Body of pancreas (tissue), 4 donors: ENCODE measurements at regions not wholly inside any gene's neighbourhood (a gene's known extent, or its start where the extent isn't known, plus 50 kb on each side); places are given as distances from the start of the nearest gene placed in this dataset.

ENCODE experiments used
- POLR2A ChIP-seq, 3 donors: fragments of 450-650 bp; IDR thresholded peaks; one replicate each; pipeline ENCODE4 v1.6.1; 2016; ENCODE audit warnings: antibody characterized with exemption in 3 of 3, mild to moderate bottlenecking in 2 of 3
- TF ChIP-seq, protein P1 (sequence below), 7 experiments: fragments of 450-650 bp in 4 of 7; fragments of 200-600 bp in 3 of 7; sonication (generic) in 3 of 7; IDR thresholded peaks; one replicate each; pipeline ENCODE4 v1.5.1; 2016 to 2019; ENCODE audit warnings: antibody characterized with exemption in 7 of 7

DNA sequence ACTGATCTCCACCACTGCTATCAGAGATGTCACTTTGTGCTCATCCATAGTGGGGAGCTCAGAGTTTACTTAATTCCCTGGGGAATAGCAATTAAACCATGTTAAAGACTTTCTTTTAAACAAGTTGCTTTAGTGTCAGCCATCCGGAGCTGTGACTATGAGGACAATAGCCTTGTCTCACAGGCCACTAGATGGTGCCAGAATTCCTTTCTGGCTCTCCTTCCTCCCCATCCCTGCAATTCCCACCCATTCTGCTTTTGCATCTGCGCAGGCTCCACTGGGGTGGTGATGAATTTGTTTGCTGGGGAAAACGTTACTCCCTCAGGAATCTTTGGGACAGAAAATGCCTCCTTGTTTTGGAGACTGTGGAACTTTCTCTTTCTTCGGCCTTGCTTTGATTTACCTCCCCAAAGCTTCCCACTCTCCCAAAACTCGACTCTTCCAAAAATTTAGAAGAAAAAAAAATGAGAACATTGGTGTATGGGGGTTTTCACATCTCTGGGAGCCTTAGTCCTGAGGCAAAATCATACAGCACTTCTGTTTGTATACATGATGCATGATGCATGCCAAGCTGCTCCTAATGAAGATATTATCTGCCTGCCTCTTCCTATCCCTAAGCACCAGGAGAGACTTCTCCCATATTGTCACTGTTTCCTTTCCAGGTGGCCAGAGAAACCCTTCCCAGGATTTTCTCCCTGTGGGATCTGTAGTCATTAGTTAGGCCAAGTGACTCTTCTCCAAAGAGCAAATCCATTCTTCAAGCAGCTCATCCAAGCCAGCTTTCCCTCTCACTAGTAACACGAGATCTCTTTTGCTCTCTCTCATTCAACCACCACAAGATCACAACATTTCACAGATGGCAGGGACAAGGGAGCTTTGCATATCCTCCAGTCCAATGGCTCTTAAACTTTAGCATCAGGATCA lies 466.1 kb downstream of the TLR4 start:
- TF ChIP-seq POLR2A (IDR thresholded peaks at IDR 0.05): no peak
- TF ChIP-seq, protein P1, sequence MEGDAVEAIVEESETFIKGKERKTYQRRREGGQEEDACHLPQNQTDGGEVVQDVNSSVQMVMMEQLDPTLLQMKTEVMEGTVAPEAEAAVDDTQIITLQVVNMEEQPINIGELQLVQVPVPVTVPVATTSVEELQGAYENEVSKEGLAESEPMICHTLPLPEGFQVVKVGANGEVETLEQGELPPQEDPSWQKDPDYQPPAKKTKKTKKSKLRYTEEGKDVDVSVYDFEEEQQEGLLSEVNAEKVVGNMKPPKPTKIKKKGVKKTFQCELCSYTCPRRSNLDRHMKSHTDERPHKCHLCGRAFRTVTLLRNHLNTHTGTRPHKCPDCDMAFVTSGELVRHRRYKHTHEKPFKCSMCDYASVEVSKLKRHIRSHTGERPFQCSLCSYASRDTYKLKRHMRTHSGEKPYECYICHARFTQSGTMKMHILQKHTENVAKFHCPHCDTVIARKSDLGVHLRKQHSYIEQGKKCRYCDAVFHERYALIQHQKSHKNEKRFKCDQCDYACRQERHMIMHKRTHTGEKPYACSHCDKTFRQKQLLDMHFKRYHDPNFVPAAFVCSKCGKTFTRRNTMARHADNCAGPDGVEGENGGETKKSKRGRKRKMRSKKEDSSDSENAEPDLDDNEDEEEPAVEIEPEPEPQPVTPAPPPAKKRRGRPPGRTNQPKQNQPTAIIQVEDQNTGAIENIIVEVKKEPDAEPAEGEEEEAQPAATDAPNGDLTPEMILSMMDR (IDR thresholded peaks at IDR 0.05): peak in 6 of 7 experiments; percentile 15 to 40 (median 30)
